ENCODE measurements at regions not wholly inside any gene's neighbourhood (a gene's known extent, or its start where the extent isn't known, plus 50 kb on each side); places are given as distances from the start of the nearest gene placed in this dataset.

- Histone ChIP-seq H3F3A (ENCODE audit: insufficient read depth) (peaks cover 7% of the 10 kb centered on the region; the same call in 1 of the 2 replicates), H3K4me2 (ENCODE audit: unreplicated experiment) (no peak overlapping the region), H3K9ac (no peak overlapping the region), H3K9me2 (ENCODE audit: insufficient read depth) (no peaks in the 10 kb centered on the region), H2AFZ (no peak overlapping the region), H3K27ac (no peak overlapping the region), H3K4me3 (no peak overlapping the region), H3K27me3 (replicated peaks; ENCODE audit: insufficient read depth) (no peaks in the 10 kb centered on the region), H4K20me1 (ENCODE audit: insufficient read depth) (no peaks in the 10 kb centered on the region), H3K36me3 (ENCODE audit: low read depth) (no peaks in the 10 kb centered on the region), H3K4me1 (ENCODE audit: insufficient read depth) (peaks cover 7% of the 10 kb centered on the region; the same call in 1 of the 2 replicates), H3K9me3 (ENCODE audit: low read depth) (no peaks in the 10 kb centered on the region), H3K79me2 (ENCODE audit: insufficient read depth) (no peaks in the 10 kb centered on the region)
- DNase-seq: no peak
- TF ChIP-seq EZH2 (IDR thresholded peaks at IDR 0.05; ENCODE audit: insufficient read depth, poor library complexity, severe bottlenecking) (no peak), EZH2phosphoT487 (IDR thresholded peaks at IDR 0.05; ENCODE audit: insufficient read depth, low read depth) (no peak)
- in situ Hi-C loops (cut with MboI): no loop called here
Observed at GRCh38 chr18:10391506-10391905, 62.9 kb upstream of the APCDD1 start.

- in situ Hi-C loops (cut with MboI): no loop called here
- Histone ChIP-seq H3F3A (ENCODE audit: insufficient read depth) (no peaks in the 10 kb centered on the region), H3K9me3 (ENCODE audit: low read depth) (no peaks in the 10 kb centered on the region), H2AFZ (no peak overlapping the region), H3K36me3 (ENCODE audit: low read depth) (no peaks in the 10 kb centered on the region), H4K20me1 (ENCODE audit: insufficient read depth) (no peaks in the 10 kb centered on the region), H3K9ac (no peak overlapping the region), H3K27me3 (replicated peaks; ENCODE audit: insufficient read depth) (no peaks in the 10 kb centered on the region), H3K4me2 (ENCODE audit: unreplicated experiment) (no peak overlapping the region), H3K27ac (no peak overlapping the region), H3K79me2 (ENCODE audit: insufficient read depth) (no peaks in the 10 kb centered on the region), H3K4me1 (ENCODE audit: insufficient read depth) (no peaks in the 10 kb centered on the region), H3K4me3 (no peak overlapping the region), H3K9me2 (ENCODE audit: insufficient read depth) (no peaks in the 10 kb centered on the region)
- TF ChIP-seq EZH2phosphoT487 (IDR thresholded peaks at IDR 0.05; ENCODE audit: insufficient read depth, low read depth) (no peak), EZH2 (IDR thresholded peaks at IDR 0.05; ENCODE audit: insufficient read depth, poor library complexity, severe bottlenecking) (no peak)
- WGBS, 2 experiments (ENCODE audit: low coverage in 1 of 2, low lambda C conversion rate in 2 of 2, missing lambda C conversion rate in 2 of 2): 16 to 23% methylated on average over 4 of the region's 4 CpGs
- no peak for DNase-seq
Observed at GRCh38 chr18:10397004-10397403, 57.4 kb upstream of the APCDD1 start.

- no peaks in the 10 kb centered on the region for H3F3A ChIP-seq (ENCODE audit: insufficient read depth)
- no peaks in the 10 kb centered on the region for H3K4me1 ChIP-seq (ENCODE audit: insufficient read depth)
- H3K4me3 ChIP-seq: no peak overlapping the region
- no peak overlapping the region for H3K9ac ChIP-seq
- in situ Hi-C loops (cut with MboI): no loop called here
- no peaks in the 10 kb centered on the region for H3K36me3 ChIP-seq (ENCODE audit: low read depth)
- no peaks in the 10 kb centered on the region for H3K79me2 ChIP-seq (ENCODE audit: insufficient read depth)
- H4K20me1 ChIP-seq (ENCODE audit: insufficient read depth): no peaks in the 10 kb centered on the region
- TF ChIP-seq EZH2 (IDR thresholded peaks at IDR 0.05; ENCODE audit: insufficient read depth, poor library complexity, severe bottlenecking) (no peak), EZH2phosphoT487 (IDR thresholded peaks at IDR 0.05; ENCODE audit: insufficient read depth, low read depth) (no peak)
- DNase-seq: no peak
- H3K27ac ChIP-seq: no peak overlapping the region
- 85 to 94% methylated on average over 3 of the region's 3 CpGs for WGBS, 2 experiments (ENCODE audit: low coverage in 1 of 2, low lambda C conversion rate in 2 of 2, missing lambda C conversion rate in 2 of 2)
- no peak overlapping the region for H3K4me2 ChIP-seq (ENCODE audit: unreplicated experiment)
- H3K9me2 ChIP-seq (ENCODE audit: insufficient read depth): no peaks in the 10 kb centered on the region
- no peaks in the 10 kb centered on the region for H3K9me3 ChIP-seq (ENCODE audit: low read depth)
- no peaks in the 10 kb centered on the region for H3K27me3 ChIP-seq (replicated peaks; ENCODE audit: insufficient read depth)
- no peak overlapping the region for H2AFZ ChIP-seq
Observed at GRCh38 chr18:10398571-10398970, 55.9 kb upstream of the APCDD1 start.

GRCh38 chr18:10399465-10399864 is 55.0 kb upstream of the APCDD1 start:
- Histone ChIP-seq H2AFZ (no peak overlapping the region), H3K79me2 (ENCODE audit: insufficient read depth) (no peaks in the 10 kb centered on the region), H4K20me1 (ENCODE audit: insufficient read depth) (no peaks in the 10 kb centered on the region), H3K4me2 (ENCODE audit: unreplicated experiment) (no peak overlapping the region), H3F3A (ENCODE audit: insufficient read depth) (no peaks in the 10 kb centered on the region), H3K9me3 (ENCODE audit: low read depth) (no peaks in the 10 kb centered on the region), H3K4me3 (no peak overlapping the region), H3K9me2 (ENCODE audit: insufficient read depth) (no peaks in the 10 kb centered on the region), H3K27me3 (replicated peaks; ENCODE audit: insufficient read depth) (no peaks in the 10 kb centered on the region), H3K4me1 (ENCODE audit: insufficient read depth) (no peaks in the 10 kb centered on the region), H3K36me3 (ENCODE audit: low read depth) (no peaks in the 10 kb centered on the region), H3K9ac (no peak overlapping the region), H3K27ac (no peak overlapping the region)
- TF ChIP-seq EZH2phosphoT487 (IDR thresholded peaks at IDR 0.05; ENCODE audit: insufficient read depth, low read depth) (no peak), EZH2 (IDR thresholded peaks at IDR 0.05; ENCODE audit: insufficient read depth, poor library complexity, severe bottlenecking) (no peak)
- WGBS, 2 experiments (ENCODE audit: low coverage in 1 of 2, low lambda C conversion rate in 2 of 2, missing lambda C conversion rate in 2 of 2): 91% methylated on average over 5 of the region's 5 CpGs
- no peak for DNase-seq
- in situ Hi-C loops (cut with MboI): no loop called here

All from GM23248 (cell line).